B cell (primary cell): ENCODE measurements at regions not wholly inside any gene's neighbourhood (a gene's known extent, or its start where the extent isn't known, plus 50 kb on each side); places are given as distances from the start of the nearest gene placed in this dataset.
A peak's percentile ranks its signal among the peaks of the same experiment; 100 is the strongest.

Experiments used
- ATAC-seq: fragments of 200-7000 bp; cut with Tn5 transposase; one replicate; pipeline ENCODE4 v1.10.0; 2021; ENCODE audit warnings: low read depth, mild to moderate bottlenecking, moderate number of reproducible peaks, moderate library complexity
- CTCF ChIA-PET: fragments of 350-600 bp; sonication (Branson Sonifier 250); formaldehyde crosslinking; loops from one replicate; lab custom pipeline; 2021; ENCODE audit warnings: antibody characterized with exemption, inconsistent platforms; lab: Charles Lee
- POLR2A ChIA-PET: fragments of 350-600 bp; sonication (Branson Sonifier 250); formaldehyde crosslinking; loops from one replicate; lab custom pipeline; 2021; ENCODE audit warnings: antibody characterized with exemption; lab: Charles Lee
- DNase-seq: peaks from one replicate; pipeline ENCODE4 v3.0.0; 2013
- H2AFZ ChIP-seq: 2 replicates; pipeline ENCODE4 v1.6.1; 2012; ENCODE audit warnings: mild to moderate bottlenecking, low read depth, low read length; ENCODE audit not compliant: insufficient read depth, poor library complexity, severe bottlenecking
- H3K27ac ChIP-seq, 2 donors: 1 replicate in 1 of 2; 2 replicates in 1 of 2; pipeline ENCODE4 v1.5.1; 2012 to 2013; ENCODE audit warnings: low read length in 2 of 2, mild to moderate bottlenecking in 2 of 2, moderate library complexity in 1 of 2
- H3K27me3 ChIP-seq, 4 experiments: fragments of 200-600 bp in 1 of 4; sonication (generic) in 1 of 4; replicated peaks in 1 of 4; 1 replicate in 2 of 4; 2 replicates in 2 of 4; pipeline versions ENCODE4 v1.6.1 to v1.7.0; 2013 to 2016; ENCODE audit warnings: low read length in 3 of 4, mild to moderate bottlenecking in 2 of 4, mixed read lengths in 1 of 4, moderate library complexity in 1 of 4; ENCODE audit not compliant: insufficient read depth in 4 of 4, control insufficient read depth in 3 of 4; ENCODE audit errors: control extremely low read depth in 1 of 4
- H3K36me3 ChIP-seq, 2 experiments: replicated peaks in 1 of 2; 1 replicate in 1 of 2; 2 replicates in 1 of 2; pipeline versions ENCODE4 v1.6.1 to v1.7.1; 2013; ENCODE audit warnings: low read length in 1 of 2; ENCODE audit not compliant: insufficient read depth in 2 of 2, control insufficient read depth in 1 of 2; ENCODE audit errors: control extremely low read depth in 1 of 2, extremely low read depth in 1 of 2
- H3K4me1 ChIP-seq, 2 donors: fragments of 200-600 bp in 1 of 2; sonication (generic) in 1 of 2; 1 replicate in 1 of 2; 2 replicates in 1 of 2; pipeline versions ENCODE4 v1.5.1 to v1.6.1; 2013 to 2017; ENCODE audit warnings: low read length in 2 of 2; ENCODE audit not compliant: control insufficient read depth in 2 of 2, insufficient read depth in 2 of 2
- H3K4me2 ChIP-seq: replicated peaks from 2 replicates; pipeline ENCODE3; 2012; ENCODE audit warnings: mild to moderate bottlenecking, low read depth, low read length; ENCODE audit not compliant: poor library complexity, severe bottlenecking
- H3K4me3 ChIP-seq, 5 experiments: fragments of 200-600 bp in 1 of 5; sonication (generic) in 1 of 5; 1 replicate in 3 of 5; 2 replicates in 2 of 5; pipeline versions ENCODE4 v1.5.1 to v1.7.0; 2011 to 2016; ENCODE audit warnings: low read length in 4 of 5, mild to moderate bottlenecking in 4 of 5, low read depth in 2 of 5, control low read depth in 1 of 5, moderate library complexity in 1 of 5; ENCODE audit not compliant: insufficient read depth in 1 of 5; ENCODE audit errors: control extremely low read depth in 1 of 5, extremely low read depth in 1 of 5
- H3K79me2 ChIP-seq: fragments of 200-600 bp; sonication (generic); one replicate; pipeline ENCODE4 v1.6.0; 2016; ENCODE audit warnings: low read length; ENCODE audit not compliant: control insufficient read depth, insufficient read depth
- H3K9ac ChIP-seq: fragments of 200-600 bp; sonication (generic); 2 replicates; pipeline ENCODE4 v1.6.1; 2017; ENCODE audit warnings: mild to moderate bottlenecking, low read length, moderate library complexity
- H3K9me3 ChIP-seq, 3 donors: one replicate each; pipeline versions ENCODE4 v1.6.1 to v1.7.1; 2013; ENCODE audit warnings: low read length in 2 of 3; ENCODE audit not compliant: control insufficient read depth in 2 of 3, insufficient read depth in 1 of 3; ENCODE audit errors: control extremely low read depth in 1 of 3
- H4K20me1 ChIP-seq: 2 replicates; pipeline ENCODE4 v1.6.0; 2012; ENCODE audit warnings: mild to moderate bottlenecking, low read length; ENCODE audit not compliant: insufficient read depth, control insufficient read depth, poor library complexity, severe bottlenecking
- H3K27ac Mint-ChIP-seq: one replicate; pipeline ENCODE4 v1.8.0; 2021; ENCODE audit warnings: mixed read lengths
- H3K27me3 Mint-ChIP-seq: one replicate; pipeline ENCODE4 v1.8.0; 2021; ENCODE audit warnings: mixed read lengths
- H3K4me1 Mint-ChIP-seq: one replicate; pipeline ENCODE4 v1.8.0; 2021; ENCODE audit warnings: mixed read lengths
- H3K4me3 Mint-ChIP-seq: one replicate; pipeline ENCODE4 v1.8.0; 2021; ENCODE audit warnings: mixed read lengths
- H3K9me3 Mint-ChIP-seq: one replicate; pipeline ENCODE4 v1.8.0; 2022; ENCODE audit warnings: mixed read lengths; ENCODE audit not compliant: insufficient read depth
- EZH2 ChIP-seq: IDR thresholded peaks from 2 replicates; pipeline ENCODE4 v1.6.1; 2012; ENCODE audit warnings: borderline replicate concordance, low read depth, mild to moderate bottlenecking, moderate library complexity, low read length; ENCODE audit not compliant: insufficient read depth, poor library complexity, severe bottlenecking
- WGBS: methylation state at CpG from one replicate; pipeline ENCODE4 v1.1.5; 2013; ENCODE audit warnings: missing lambda C conversion rate; ENCODE audit not compliant: insufficient coverage; 5-methylcytosine and 5-hydroxymethylcytosine counted together
- intact Hi-C: fragments of 100-400 bp; cut with micrococcal nuclease; formaldehyde crosslinking; loops from one replicate; pipeline ENCODE4 v1.10.0; 2022
- TF ChIP-seq, protein P1 (sequence below): fragments of 200-600 bp; IDR thresholded peaks from one replicate; pipeline ENCODE4 v1.8.0; 2022; ENCODE audit warnings: antibody characterized with exemption, mild to moderate bottlenecking

DNA sequence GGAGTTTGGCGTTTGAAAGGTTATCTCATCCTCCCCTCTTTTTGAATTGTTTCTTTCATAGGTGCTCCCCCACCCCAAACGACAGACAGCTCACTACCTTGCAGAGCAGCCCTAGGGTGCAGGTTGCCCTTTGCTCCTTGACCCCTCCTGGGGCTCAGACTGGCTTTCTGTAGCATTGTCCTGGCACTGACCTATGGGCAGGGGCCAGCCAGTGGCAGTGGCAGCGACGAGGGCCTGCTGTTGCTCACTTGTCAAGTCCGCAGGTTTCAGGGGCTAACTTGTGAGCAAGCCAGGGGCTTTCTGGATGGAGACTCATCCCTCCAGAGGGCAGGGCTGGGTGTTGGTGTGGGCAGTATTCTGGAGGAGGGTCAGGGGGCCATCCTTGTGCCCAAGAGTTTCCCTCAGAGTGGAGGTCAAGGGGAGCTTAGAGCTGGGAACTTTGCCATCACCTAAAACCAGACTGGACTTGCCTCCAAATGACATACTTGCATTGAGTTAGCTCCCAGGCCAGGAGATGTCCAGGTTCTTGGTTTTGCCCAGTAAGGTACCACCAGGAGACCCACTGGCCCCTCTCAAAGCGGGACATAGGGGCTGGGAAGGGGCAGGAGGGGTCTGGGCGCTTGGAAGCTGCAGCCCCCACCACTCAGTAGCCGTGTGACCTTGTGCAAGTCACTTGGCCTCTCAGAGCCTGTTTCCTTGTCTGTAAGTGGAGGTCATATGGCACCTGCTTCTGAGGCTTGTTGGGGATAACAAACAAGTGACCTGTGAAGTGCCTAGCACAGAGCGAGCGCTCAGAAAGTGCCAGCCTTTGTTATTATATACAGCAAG lies 53.5 kb upstream of the CDKN2AIPNL start:
- ChIA-PET CTCF (interaction anchor here (1.0 to 3.0 kb wide), 10 partner anchors 17 to 161 kb away, joined by 3 to 13 read pairs (median 8); partner anchors contain the start of gene CDKN2AIPNL), POLR2A (interaction anchor here (0.7 to 2.6 kb wide), 5 partner anchors 18 to 61 kb away, joined by 3 to 19 read pairs (median 6); partner anchors contain the start of gene JADE2)
- peak overlapping the region in 4 of 5 experiments; percentile 56 to 76 (median 60) for H3K4me3 ChIP-seq
- no peaks in the 10 kb centered on the region for H3K27me3 Mint-ChIP-seq
- no peak overlapping the region for H3K27ac ChIP-seq
- intact Hi-C loops = loop anchor here (1.0 to 5.0 kb wide), 2 partner anchors 54 to 112 kb away; partner anchors contain the start of gene CDKN2AIPNL
- peak overlapping the region; percentile 89 for H3K4me3 Mint-ChIP-seq
- no peaks in the 10 kb centered on the region for H3K27me3 ChIP-seq
- H3K9ac ChIP-seq = peak overlapping the region; percentile 77
- peaks cover 26 to 36% of the 10 kb centered on the region in 2 donors for H3K4me1 ChIP-seq
- H3K4me1 Mint-ChIP-seq = peaks cover 41% of the 10 kb centered on the region
- TF ChIP-seq EZH2 = no peak
- TF ChIP-seq, protein P1, sequence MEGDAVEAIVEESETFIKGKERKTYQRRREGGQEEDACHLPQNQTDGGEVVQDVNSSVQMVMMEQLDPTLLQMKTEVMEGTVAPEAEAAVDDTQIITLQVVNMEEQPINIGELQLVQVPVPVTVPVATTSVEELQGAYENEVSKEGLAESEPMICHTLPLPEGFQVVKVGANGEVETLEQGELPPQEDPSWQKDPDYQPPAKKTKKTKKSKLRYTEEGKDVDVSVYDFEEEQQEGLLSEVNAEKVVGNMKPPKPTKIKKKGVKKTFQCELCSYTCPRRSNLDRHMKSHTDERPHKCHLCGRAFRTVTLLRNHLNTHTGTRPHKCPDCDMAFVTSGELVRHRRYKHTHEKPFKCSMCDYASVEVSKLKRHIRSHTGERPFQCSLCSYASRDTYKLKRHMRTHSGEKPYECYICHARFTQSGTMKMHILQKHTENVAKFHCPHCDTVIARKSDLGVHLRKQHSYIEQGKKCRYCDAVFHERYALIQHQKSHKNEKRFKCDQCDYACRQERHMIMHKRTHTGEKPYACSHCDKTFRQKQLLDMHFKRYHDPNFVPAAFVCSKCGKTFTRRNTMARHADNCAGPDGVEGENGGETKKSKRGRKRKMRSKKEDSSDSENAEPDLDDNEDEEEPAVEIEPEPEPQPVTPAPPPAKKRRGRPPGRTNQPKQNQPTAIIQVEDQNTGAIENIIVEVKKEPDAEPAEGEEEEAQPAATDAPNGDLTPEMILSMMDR = no peak
- WGBS = 77% methylated on average over 9 of the region's 10 CpGs
- DNase-seq (no peak), ATAC-seq (no peak)
- H3K36me3 ChIP-seq = no peaks in the 10 kb centered on the region
- H3K4me2 ChIP-seq = peak overlapping the region; percentile 93
- no peaks in the 10 kb centered on the region for H3K9me3 Mint-ChIP-seq
- no peaks in the 10 kb centered on the region for H3K79me2 ChIP-seq
- peak overlapping the region; percentile 93 for H2AFZ ChIP-seq
- H3K9me3 ChIP-seq = peaks cover 0 to 8% (median 0%) of the 10 kb centered on the region in 3 donors
- peak overlapping the region; percentile 53 for H3K27ac Mint-ChIP-seq
- no peaks in the 10 kb centered on the region for H4K20me1 ChIP-seq
